HepG2 (cell line): ENCODE measurements at regions not wholly inside any gene's neighbourhood (a gene's known extent, or its start where the extent isn't known, plus 50 kb on each side); places are given as distances from the start of the nearest gene placed in this dataset.

ENCODE experiments used
- ATAC-seq: fragments of 200-7000 bp; cut with Tn5 transposase; 3 replicates; pipeline ENCODE4 v1.9.1; 2020; ENCODE audit warnings: mild to moderate bottlenecking, moderate library complexity
- BruUV-seq: library from RNA; stranded (reverse); fragments of 400-500 nt; replicated peaks from 2 replicates; lab custom pipeline; 2021; lab: Mats Ljungman, UMichigan
- CTCF ChIA-PET: fragments of 300-600 bp; formaldehyde crosslinking; extraction: SDS; loops from one replicate; lab custom pipeline; 2021; ENCODE audit warnings: low total read pairs, inconsistent platforms, low intra/inter-chr PET ratio; lab: Yijun Ruan, JAX
- POLR2A ChIA-PET: fragments of 350-600 bp; sonication (Branson Sonifier 250); formaldehyde crosslinking; loops from one replicate; lab custom pipeline; 2020; ENCODE audit warnings: antibody characterized with exemption, inconsistent platforms; lab: Yijun Ruan, JAX
- DNase-seq: peaks from one replicate; pipeline ENCODE4 v3.0.0-alpha.2; 2015; ENCODE audit warnings: low spot score
- FAIRE-seq: peaks from 3 replicates; lab custom pipeline; 2011; peaks lifted over from hg19 to GRCh38; lab: Jason Lieb, UNC
- H2AFZ ChIP-seq: one replicate; pipeline ENCODE4 v1.6.1; 2011; ENCODE audit warnings: low read length, inconsistent platforms
- H3K27ac ChIP-seq: fragments of 300-600 bp; 3 replicates; pipeline ENCODE4 v1.8.0; 2011; ENCODE audit warnings: mixed run types, mild to moderate bottlenecking, mixed read lengths, low read length, inconsistent platforms; ENCODE audit not compliant: insufficient read depth; ENCODE audit errors: extremely low read length
- H3K27me3 ChIP-seq, 2 experiments: fragments of 200-600 bp in 1 of 2; 2 replicates in 1 of 2; 3 replicates in 1 of 2; pipeline versions ENCODE4 v1.6.0 to v1.8.0; 2011; ENCODE audit warnings: low read length in 2 of 2, mild to moderate bottlenecking in 2 of 2, moderate library complexity in 2 of 2, inconsistent platforms in 1 of 2; ENCODE audit not compliant: insufficient read depth in 2 of 2, control insufficient read depth in 1 of 2
- H3K36me3 ChIP-seq, 2 experiments: fragments of 200-600 bp in 1 of 2; replicated peaks in 1 of 2; 2 replicates in 1 of 2; 3 replicates in 1 of 2; pipeline versions ENCODE4 v1.5.1 to v1.8.0; 2011; ENCODE audit warnings: low read length in 2 of 2, inconsistent platforms in 1 of 2; ENCODE audit not compliant: insufficient read depth in 2 of 2, control insufficient read depth in 1 of 2
- H3K4me1 ChIP-seq: 2 replicates; pipeline ENCODE4 v1.5.1; 2012; ENCODE audit warnings: low read length, inconsistent platforms; ENCODE audit not compliant: insufficient read depth
- H3K4me2 ChIP-seq: 2 replicates; pipeline ENCODE4 v1.6.0; 2011; ENCODE audit warnings: low read depth, low read length, inconsistent platforms
- H3K4me3 ChIP-seq, 3 experiments: fragments of 200-600 bp in 1 of 3; sonication (generic), shearing (Covaris generic) in 1 of 3; replicated peaks in 1 of 3; 2 replicates each; pipeline ENCODE4 v1.5.1; 2011 to 2016; ENCODE audit warnings: low read length in 3 of 3, inconsistent platforms in 2 of 3, low read depth in 2 of 3, mild to moderate bottlenecking in 2 of 3, control low read depth in 1 of 3, mixed read lengths in 1 of 3; ENCODE audit not compliant: insufficient read depth in 1 of 3
- H3K79me2 ChIP-seq: one replicate; pipeline ENCODE4 v1.6.1; 2011; ENCODE audit warnings: low read length, inconsistent platforms; ENCODE audit not compliant: insufficient read depth
- H3K9ac ChIP-seq: 2 replicates; pipeline ENCODE4 v1.6.0; 2011; ENCODE audit warnings: mild to moderate bottlenecking, low read depth, low read length, inconsistent platforms; ENCODE audit not compliant: insufficient read depth
- H3K9me3 ChIP-seq: 2 replicates; pipeline ENCODE4 v1.5.1; 2012; ENCODE audit warnings: mild to moderate bottlenecking, low read length
- H4K20me1 ChIP-seq: 2 replicates; pipeline ENCODE4 v1.6.0; 2011; ENCODE audit warnings: inconsistent platforms, mild to moderate bottlenecking, low read length, moderate library complexity; ENCODE audit not compliant: insufficient read depth
- FOXJ3 ChIP-seq: sonication (generic); formaldehyde crosslinking; IDR thresholded peaks from 2 replicates; pipeline ENCODE4 v1.4.0; 2020; ENCODE audit warnings: missing genetic modification reagents, mild to moderate bottlenecking, borderline replicate concordance
- LCORL ChIP-seq, 2 experiments: fragments of 450-650 bp in 1 of 2; sonication (generic) in 1 of 2; formaldehyde crosslinking in 1 of 2; IDR thresholded peaks; 2 replicates each; pipeline versions ENCODE4 v1.5.0 to v1.6.1; 2017 to 2020; ENCODE audit warnings: antibody characterized with exemption in 1 of 2, missing genetic modification reagents in 1 of 2
- RARG ChIP-seq: sonication (generic); formaldehyde crosslinking; IDR thresholded peaks from 2 replicates; pipeline ENCODE4 v1.4.0; 2020; ENCODE audit warnings: low read depth, mild to moderate bottlenecking, missing genetic modification reagents
- ZNF253 ChIP-seq: sonication (generic); formaldehyde crosslinking; IDR thresholded peaks from 2 replicates; pipeline ENCODE4 v1.8.0; 2022; ENCODE audit warnings: mild to moderate bottlenecking, missing genetic modification reagents, borderline replicate concordance
- ZNF792 ChIP-seq: IDR thresholded peaks from 2 replicates; pipeline ENCODE4 v1.6.1; 2016
- WGBS: methylation state at CpG from one replicate; pipeline ENCODE4 v1.1.6; 2017; ENCODE audit warnings: low lambda C conversion rate; 5-methylcytosine and 5-hydroxymethylcytosine counted together
- in situ Hi-C: cut with HindIII; loops from 2 replicates; pipeline ENCODE4 v1.10.0; 2017; ENCODE audit warnings: low pct_unique_long_range_greater_than_20kb; ENCODE audit not compliant: extremely low pct_ligation_motif_present
- intact Hi-C: fragments of 100-400 bp; cut with micrococcal nuclease; formaldehyde crosslinking; loops from one replicate; pipeline ENCODE4 v1.10.0; 2022; ENCODE audit not compliant: unreplicated experiment
- TF ChIP-seq, protein P1 (sequence below): sonication (generic); formaldehyde crosslinking; IDR thresholded peaks from 2 replicates; pipeline ENCODE4 v1.8.0; 2022; ENCODE audit warnings: mild to moderate bottlenecking, missing genetic modification reagents, moderate library complexity
- TF ChIP-seq, protein P2 (sequence below): sonication (generic); formaldehyde crosslinking; IDR thresholded peaks from 2 replicates; pipeline ENCODE4 v1.8.1; 2023; ENCODE audit warnings: mild to moderate bottlenecking, inconsistent platforms, moderate library complexity, missing genetic modification reagents, borderline replicate concordance
- TF ChIP-seq, protein P3 (sequence below): sonication (generic); formaldehyde crosslinking; IDR thresholded peaks from 2 replicates; pipeline ENCODE4 v1.4.0; 2020; ENCODE audit warnings: missing genetic modification reagents, low read depth, mild to moderate bottlenecking, borderline replicate concordance

DNA sequence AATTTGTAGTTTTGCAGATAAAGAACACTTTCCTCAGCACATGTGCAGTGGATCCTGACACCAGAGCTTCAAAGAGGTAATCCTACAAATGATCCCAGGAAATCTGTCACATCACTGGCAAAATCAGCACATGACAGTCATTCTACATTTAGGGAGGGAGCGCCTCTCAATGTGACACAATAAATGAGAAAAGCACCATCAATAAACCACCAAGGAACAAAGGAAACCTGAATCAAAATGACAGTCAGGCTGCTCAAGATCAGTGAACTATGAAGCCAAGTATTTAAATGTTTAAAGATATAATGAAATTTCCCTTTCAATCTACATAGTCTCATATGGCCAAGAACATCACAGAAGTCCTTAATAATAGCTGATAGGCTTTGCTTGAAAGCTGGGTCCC is 119.5 kb downstream of the LRRN1 start (continued):
- TF ChIP-seq, protein P1, sequence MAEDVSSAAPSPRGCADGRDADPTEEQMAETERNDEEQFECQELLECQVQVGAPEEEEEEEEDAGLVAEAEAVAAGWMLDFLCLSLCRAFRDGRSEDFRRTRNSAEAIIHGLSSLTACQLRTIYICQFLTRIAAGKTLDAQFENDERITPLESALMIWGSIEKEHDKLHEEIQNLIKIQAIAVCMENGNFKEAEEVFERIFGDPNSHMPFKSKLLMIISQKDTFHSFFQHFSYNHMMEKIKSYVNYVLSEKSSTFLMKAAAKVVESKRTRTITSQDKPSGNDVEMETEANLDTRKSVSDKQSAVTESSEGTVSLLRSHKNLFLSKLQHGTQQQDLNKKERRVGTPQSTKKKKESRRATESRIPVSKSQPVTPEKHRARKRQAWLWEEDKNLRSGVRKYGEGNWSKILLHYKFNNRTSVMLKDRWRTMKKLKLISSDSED: no peak
- TF ChIP-seq, protein P2, sequence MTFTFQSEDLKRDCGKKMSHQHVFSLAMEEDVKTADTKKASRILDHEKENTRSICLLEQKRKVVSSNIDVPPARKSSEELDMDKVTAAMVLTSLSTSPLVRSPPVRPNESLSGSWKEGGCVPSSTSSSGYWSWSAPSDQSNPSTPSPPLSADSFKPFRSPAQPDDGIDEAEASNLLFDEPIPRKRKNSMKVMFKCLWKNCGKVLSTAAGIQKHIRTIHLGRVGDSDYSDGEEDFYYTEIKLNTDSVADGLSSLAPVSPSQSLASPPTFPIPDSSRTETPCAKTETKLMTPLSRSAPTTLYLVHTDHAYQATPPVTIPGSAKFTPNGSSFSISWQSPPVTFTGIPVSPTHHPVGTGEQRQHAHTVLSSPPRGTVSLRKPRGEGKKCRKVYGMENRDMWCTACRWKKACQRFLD (CRISPR knock-in tag): no peak
- no peak for TF ChIP-seq ZNF792 (CRISPR knock-in tag)

DNA sequence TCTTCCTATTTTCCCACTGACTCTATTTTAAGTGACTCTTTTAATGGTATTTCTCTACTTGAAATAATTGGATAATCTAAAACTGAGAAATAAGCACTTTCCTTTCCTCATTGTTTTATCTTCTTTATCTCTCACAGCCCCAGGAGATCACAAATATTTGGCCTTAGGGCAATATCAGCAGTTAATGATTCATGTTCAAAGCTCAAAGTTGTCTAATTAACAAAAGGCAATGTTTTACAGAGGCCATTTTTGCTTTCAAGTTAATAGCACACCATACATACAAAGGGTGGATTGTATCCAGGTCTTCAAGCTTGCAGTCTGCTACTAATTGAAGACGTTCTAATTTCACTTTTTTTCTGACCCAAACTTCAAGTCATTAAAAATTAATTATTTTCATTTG is 120.1 kb downstream of the LRRN1 start:
- H3K79me2 ChIP-seq: no peaks in the 10 kb centered on the region
- BruUV-seq: no TSS peak
- no peak overlapping the region for H3K4me3 ChIP-seq
- in situ Hi-C loops (no loop called here), intact Hi-C loops (no loop called here)
- no peaks in the 10 kb centered on the region for H3K36me3 ChIP-seq
- no peak for TF ChIP-seq RARG (CRISPR knock-in tag)
- H3K9me3 ChIP-seq: no peaks in the 10 kb centered on the region
- no peak for FAIRE-seq
- DNase-seq: no peak
- no peak overlapping the region for H2AFZ ChIP-seq
- no peak for ATAC-seq
- H4K20me1 ChIP-seq: no peaks in the 10 kb centered on the region
- ChIA-PET POLR2A (no interaction called here), CTCF (no interaction called here)
- no peak overlapping the region for H3K27ac ChIP-seq
- H3K4me2 ChIP-seq: no peak overlapping the region
- H3K9ac ChIP-seq: no peak overlapping the region
- WGBS: 0% methylated on average over 1 of the region's 1 CpG
- no peaks in the 10 kb centered on the region for H3K4me1 ChIP-seq
- H3K27me3 ChIP-seq: no peaks in the 10 kb centered on the region

DNA sequence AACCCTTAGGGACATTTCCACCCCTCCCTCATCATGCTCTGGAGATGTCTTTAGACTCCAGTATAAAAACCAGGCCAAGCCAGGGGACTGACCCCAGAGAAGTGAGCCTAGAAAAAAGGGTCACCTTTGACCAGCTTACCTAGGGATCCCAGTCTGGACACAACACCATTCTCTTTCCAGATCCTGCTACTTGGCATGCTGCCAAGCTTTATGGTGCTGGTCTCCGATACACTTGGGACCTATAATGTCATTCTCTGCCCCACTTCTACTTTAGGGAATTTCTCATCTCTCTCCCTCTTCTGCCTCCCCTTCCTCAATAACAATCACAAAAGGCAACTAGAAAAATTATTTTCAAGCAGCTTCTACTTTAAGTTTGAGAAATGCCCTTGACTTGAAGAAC is 124.4 kb downstream of the LRRN1 start:
- BruUV-seq: no TSS peak
- no peaks in the 10 kb centered on the region for H3K79me2 ChIP-seq
- no peak overlapping the region for H3K9ac ChIP-seq
- DNase-seq: no peak
- intact Hi-C loops (loop anchor here (5.0 kb wide), 1 partner anchor 684 kb away; no protein-coding TSS in a partner anchor), in situ Hi-C loops (no loop called here)
- no peak for ATAC-seq
- CTCF ChIA-PET: no interaction called here
- 91% methylated on average over 1 of the region's 1 CpG for WGBS
- no peaks in the 10 kb centered on the region for H4K20me1 ChIP-seq
- POLR2A ChIA-PET: no interaction called here
- H2AFZ ChIP-seq: no peak overlapping the region
- H3K36me3 ChIP-seq: no peaks in the 10 kb centered on the region
- H3K9me3 ChIP-seq: no peaks in the 10 kb centered on the region
- no peak overlapping the region for H3K4me2 ChIP-seq
- H3K27me3 ChIP-seq: no peaks in the 10 kb centered on the region
- H3K4me3 ChIP-seq: no peak overlapping the region
- no peak overlapping the region for H3K27ac ChIP-seq
- FAIRE-seq: no peak
- H3K4me1 ChIP-seq: no peaks in the 10 kb centered on the region
- TF ChIP-seq FOXJ3 (CRISPR knock-in tag): no peak
- peak; percentile 94 for TF ChIP-seq LCORL (IDR thresholded peaks at IDR 0.05)
- TF ChIP-seq LCORL (CRISPR knock-in tag; IDR thresholded peaks at IDR 0.05): no peak
- TF ChIP-seq, protein P3, sequence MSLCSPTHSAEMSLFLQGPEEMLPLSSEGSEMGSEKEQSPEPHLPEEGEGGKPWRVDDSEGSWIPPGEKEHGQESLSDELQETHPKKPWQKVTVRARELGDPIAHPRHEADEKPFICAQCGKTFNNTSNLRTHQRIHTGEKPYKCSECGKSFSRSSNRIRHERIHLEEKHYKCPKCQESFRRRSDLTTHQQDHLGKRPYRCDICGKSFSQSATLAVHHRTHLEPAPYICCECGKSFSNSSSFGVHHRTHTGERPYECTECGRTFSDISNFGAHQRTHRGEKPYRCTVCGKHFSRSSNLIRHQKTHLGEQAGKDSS (CRISPR knock-in tag): no peak
- no peak for TF ChIP-seq ZNF253
- TF ChIP-seq, all 625 proteins: peak for 1
